KMS-11 (cell line): ENCODE measurements at regions not wholly inside any gene's neighbourhood (a gene's known extent, or its start where the extent isn't known, plus 50 kb on each side); places are given as distances from the start of the nearest gene placed in this dataset.

Experiments
- H2AFZ ChIP-seq: fragments of 200-600 bp; sonication (generic); 2 replicates; pipeline ENCODE4 v1.6.1; 2016; ENCODE audit warnings: antibody characterized with exemption, mixed run types, low read depth
- H3K27ac ChIP-seq: fragments of 200-600 bp; sonication (generic); 2 replicates; pipeline ENCODE4 v1.6.1; 2016; ENCODE audit warnings: mild to moderate bottlenecking, mixed run types
- H3K27me3 ChIP-seq: fragments of 200-600 bp; sonication (generic); 2 replicates; pipeline ENCODE4 v1.6.1; 2017; ENCODE audit warnings: mild to moderate bottlenecking, low read depth, mixed run types, moderate library complexity; ENCODE audit not compliant: insufficient read depth
- H3K36me3 ChIP-seq: fragments of 200-600 bp; sonication (generic); 2 replicates; pipeline ENCODE4 v1.6.1; 2017; ENCODE audit warnings: mild to moderate bottlenecking, mixed run types; ENCODE audit not compliant: insufficient read depth
- H3K4me1 ChIP-seq: fragments of 200-600 bp; sonication (generic); 2 replicates; pipeline ENCODE4 v1.6.1; 2016; ENCODE audit warnings: mild to moderate bottlenecking, low read depth, mixed run types; ENCODE audit not compliant: poor library complexity, severe bottlenecking
- H3K4me2 ChIP-seq: fragments of 200-600 bp; sonication (generic); 2 replicates; pipeline ENCODE4 v1.7.0; 2016; ENCODE audit warnings: mild to moderate bottlenecking, mixed run types
- H3K4me3 ChIP-seq: fragments of 200-600 bp; sonication (generic); IDR thresholded peaks from 2 replicates; pipeline ENCODE4 v1.6.1; 2017; ENCODE audit warnings: low read depth, low read length, mixed read lengths; ENCODE audit not compliant: insufficient read depth
- H3K79me2 ChIP-seq: fragments of 200-600 bp; sonication (generic); 2 replicates; pipeline ENCODE4 v1.6.1; 2016; ENCODE audit warnings: low read depth, mixed run types; ENCODE audit not compliant: insufficient read depth
- H3K9ac ChIP-seq: fragments of 200-600 bp; sonication (generic); 2 replicates; pipeline ENCODE4 v1.6.1; 2016; ENCODE audit warnings: mild to moderate bottlenecking, mixed run types
- H4K20me1 ChIP-seq: fragments of 200-600 bp; sonication (generic); 2 replicates; pipeline ENCODE4 v1.6.1; 2016; ENCODE audit warnings: mild to moderate bottlenecking, mixed run types; ENCODE audit not compliant: insufficient read depth
- CTCF ChIP-seq: fragments of 200-600 bp; sonication (generic); conservative IDR thresholded peaks from 2 replicates; pipeline ENCODE4 v1.6.1; 2017; ENCODE audit warnings: low read depth, mild to moderate bottlenecking, antibody characterized with exemption, low read length, moderate library complexity, mixed read lengths

GRCh38 chr3:168995129-168995528 lies 668.4 kb downstream of the MECOM start:
- no peaks in the 10 kb centered on the region for H3K79me2 ChIP-seq
- H3K4me3 ChIP-seq = no peak overlapping the region
- no peaks in the 10 kb centered on the region for H3K36me3 ChIP-seq
- no peak overlapping the region for H3K27ac ChIP-seq
- H4K20me1 ChIP-seq = no peaks in the 10 kb centered on the region
- H3K27me3 ChIP-seq = no peaks in the 10 kb centered on the region
- H3K9ac ChIP-seq = no peak overlapping the region
- no peak overlapping the region for H3K4me2 ChIP-seq
- no peak for TF ChIP-seq CTCF
- H2AFZ ChIP-seq = no peak overlapping the region
- no peaks in the 10 kb centered on the region for H3K4me1 ChIP-seq

GRCh38 chr3:168991803-168992202 lies 671.7 kb downstream of the MECOM start:
- Histone ChIP-seq H2AFZ (no peak overlapping the region), H3K79me2 (no peaks in the 10 kb centered on the region), H3K36me3 (no peaks in the 10 kb centered on the region), H3K4me3 (no peak overlapping the region), H4K20me1 (no peaks in the 10 kb centered on the region), H3K4me2 (no peak overlapping the region), H3K9ac (no peak overlapping the region), H3K27ac (no peak overlapping the region), H3K4me1 (no peaks in the 10 kb centered on the region), H3K27me3 (no peaks in the 10 kb centered on the region)
- TF ChIP-seq CTCF = no peak

- Histone ChIP-seq H3K4me1 (no peaks in the 10 kb centered on the region), H3K79me2 (no peaks in the 10 kb centered on the region), H3K4me3 (no peak overlapping the region), H3K9ac (no peak overlapping the region), H3K27me3 (no peaks in the 10 kb centered on the region), H4K20me1 (no peaks in the 10 kb centered on the region), H2AFZ (no peak overlapping the region), H3K27ac (no peak overlapping the region), H3K36me3 (no peaks in the 10 kb centered on the region), H3K4me2 (no peak overlapping the region)
- TF ChIP-seq CTCF = no peak
Observed at GRCh38 chr3:168990621-168991020, 672.9 kb downstream of the MECOM start.

- no peak overlapping the region for H3K27ac ChIP-seq
- H3K27me3 ChIP-seq = no peaks in the 10 kb centered on the region
- no peak overlapping the region for H3K4me2 ChIP-seq
- H3K36me3 ChIP-seq = no peaks in the 10 kb centered on the region
- H3K4me1 ChIP-seq = no peaks in the 10 kb centered on the region
- no peaks in the 10 kb centered on the region for H4K20me1 ChIP-seq
- H2AFZ ChIP-seq = no peak overlapping the region
- H3K79me2 ChIP-seq = no peaks in the 10 kb centered on the region
- H3K9ac ChIP-seq = no peak overlapping the region
- no peak overlapping the region for H3K4me3 ChIP-seq
- no peak for TF ChIP-seq CTCF
Observed at GRCh38 chr3:168990134-168990533, 673.4 kb downstream of the MECOM start.

GRCh38 chr3:168989396-168989795 lies 674.1 kb downstream of the MECOM start:
- H3K4me1 ChIP-seq = no peaks in the 10 kb centered on the region
- no peak overlapping the region for H3K4me2 ChIP-seq
- no peak for TF ChIP-seq CTCF
- no peaks in the 10 kb centered on the region for H3K36me3 ChIP-seq
- H3K27me3 ChIP-seq = no peaks in the 10 kb centered on the region
- no peaks in the 10 kb centered on the region for H4K20me1 ChIP-seq
- no peak overlapping the region for H3K4me3 ChIP-seq
- H3K79me2 ChIP-seq = no peaks in the 10 kb centered on the region
- no peak overlapping the region for H2AFZ ChIP-seq
- no peak overlapping the region for H3K27ac ChIP-seq
- H3K9ac ChIP-seq = no peak overlapping the region
